ENCODE measurements at regions not wholly inside any gene's neighbourhood (a gene's known extent, or its start where the extent isn't known, plus 50 kb on each side); places are given as distances from the start of the nearest gene placed in this dataset.

GRCh38 chr4:131426023-131426758 is 1722.9 kb upstream of the PCDH10 start:
- ChIA-PET CTCF (no interaction called here), POLR2A (no interaction called here)
- TF ChIP-seq ZNF366 (tag by site-specific recombination; conservative IDR thresholded peaks at IDR 0.05), result peak; percentile 82
- TF ChIP-seq ZNF645 (tag by site-specific recombination; IDR thresholded peaks at IDR 0.05), result no peak
- Histone ChIP-seq H3K27ac (ENCODE audit: extremely low read depth, low read depth, low read length) (no peak overlapping the region), H3K9me3 (ENCODE audit: control insufficient read depth, insufficient read depth, low read depth, low read length) (no peaks in the 10 kb centered on the region), H3K4me3 (ENCODE audit: low read depth, low read length) (no peak overlapping the region), H3K4me1 (ENCODE audit: control insufficient read depth, insufficient read depth, low read length) (no peaks in the 10 kb centered on the region), H3K36me3 (ENCODE audit: control insufficient read depth in 2 of 2, insufficient read depth in 1 of 2, low read length in 2 of 2) (no peaks in the 10 kb centered on the region)

- TF ChIP-seq ZNF362 (tag by site-specific recombination; IDR thresholded peaks at IDR 0.05) (no peak), ZNF76 (tag by site-specific recombination; IDR thresholded peaks at IDR 0.05; ENCODE audit: borderline replicate concordance, low read depth) (no peak), ZNF280D (tag by site-specific recombination; IDR thresholded peaks at IDR 0.05) (no peak), SP3 (tag by site-specific recombination; IDR thresholded peaks at IDR 0.05) (no peak), ZNF837 (tag by site-specific recombination; IDR thresholded peaks at IDR 0.05) (no peak), ZSCAN16 (tag by site-specific recombination; IDR thresholded peaks at IDR 0.05) (no peak), ZNF843 (tag by site-specific recombination; IDR thresholded peaks at IDR 0.05) (no peak), TRIM28 (IDR thresholded peaks at IDR 0.05; ENCODE audit: borderline replicate concordance, low read length) (no peak), ZNF645 (tag by site-specific recombination; IDR thresholded peaks at IDR 0.05) (no peak), ZNF175 (tag by site-specific recombination; IDR thresholded peaks at IDR 0.05) (no peak), INSM2 (tag by site-specific recombination; IDR thresholded peaks at IDR 0.05) (no peak)
- POLR2A ChIA-PET, result no interaction called here
- CTCF ChIA-PET, result no interaction called here
- H3K36me3 ChIP-seq (ENCODE audit: control insufficient read depth in 2 of 2, insufficient read depth in 1 of 2, low read length in 2 of 2), result no peaks in the 10 kb centered on the region
- H3K4me1 ChIP-seq (ENCODE audit: control insufficient read depth, insufficient read depth, low read length), result no peaks in the 10 kb centered on the region
- no peak overlapping the region for H3K27ac ChIP-seq (ENCODE audit: extremely low read depth, low read depth, low read length)
- no peak overlapping the region for H3K4me3 ChIP-seq (ENCODE audit: low read depth, low read length)
- no peaks in the 10 kb centered on the region for H3K9me3 ChIP-seq (ENCODE audit: control insufficient read depth, insufficient read depth, low read depth, low read length)
Observed at GRCh38 chr4:131427000-131427399, 1722.1 kb upstream of the PCDH10 start.

- H3K4me1 ChIP-seq (ENCODE audit: control insufficient read depth, insufficient read depth, low read length), result no peaks in the 10 kb centered on the region
- POLR2A ChIA-PET, result no interaction called here
- H3K4me3 ChIP-seq (ENCODE audit: low read depth, low read length), result no peak overlapping the region
- TF ChIP-seq ZNF654 (tag by site-specific recombination; IDR thresholded peaks at IDR 0.05; ENCODE audit: low read depth) (0 out of 2 replicates have a peak, but pooled peaks have one; percentile 3), REPIN1 (tag by site-specific recombination; IDR thresholded peaks at IDR 0.05; ENCODE audit: low read depth) (no peak)
- CTCF ChIA-PET, result interaction anchor here (0.7 kb wide), 1 partner anchor 23 kb away, joined by 3 read pairs; no protein-coding TSS in a partner anchor
- no peak overlapping the region for H3K27ac ChIP-seq (ENCODE audit: extremely low read depth, low read depth, low read length)
- H3K9me3 ChIP-seq (ENCODE audit: control insufficient read depth, insufficient read depth, low read depth, low read length), result no peaks in the 10 kb centered on the region
- H3K36me3 ChIP-seq (ENCODE audit: control insufficient read depth in 2 of 2, insufficient read depth in 1 of 2, low read length in 2 of 2), result no peaks in the 10 kb centered on the region
Observed at GRCh38 chr4:131430302-131430701, 1718.8 kb upstream of the PCDH10 start.

All from HEK293 (cell line).